GM18951 (cell line): ENCODE measurements at regions not wholly inside any gene's neighbourhood (a gene's known extent, or its start where the extent isn't known, plus 50 kb on each side); places are given as distances from the start of the nearest gene placed in this dataset.

Experiments used
- POLR2A ChIP-seq: IDR thresholded peaks from 4 replicates; pipeline ENCODE4 v1.6.1; 2011; ENCODE audit warnings: mild to moderate bottlenecking; ENCODE audit not compliant: insufficient read length, insufficient read depth; ENCODE audit errors: extremely low read depth
- in situ Hi-C: fragments of 300-500 bp; cut with MboI; formaldehyde crosslinking; loops from one replicate; pipeline ENCODE4 v1.12.0; 2022; ENCODE audit warnings: low sequenced_read_pairs, mixed read lengths, inconsistent platforms; ENCODE audit not compliant: unreplicated experiment

GRCh38 chr5:105762728-105763127, 1908.0 kb downstream of the EFNA5 start:
- TF ChIP-seq POLR2A: no peak
- in situ Hi-C loops: no loop called here

DNA sequence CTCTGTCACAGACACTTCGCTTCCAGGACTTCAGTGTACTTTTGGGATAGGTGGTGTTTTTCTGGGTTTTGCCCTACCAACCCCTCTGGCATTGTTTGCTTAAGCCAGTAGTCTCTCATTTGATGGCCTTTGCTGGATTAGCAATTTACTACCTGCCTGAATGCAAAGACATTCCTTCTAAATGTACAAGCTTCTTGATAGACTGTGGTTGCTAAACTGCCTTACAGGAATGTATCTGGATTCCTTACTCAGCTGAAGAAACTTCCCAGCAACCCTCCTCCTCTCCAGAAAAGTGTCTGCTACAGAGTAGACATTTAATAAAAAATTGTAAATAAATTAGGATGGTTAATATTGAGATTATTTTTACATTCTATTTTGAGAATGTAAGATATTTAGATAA, 1916.7 kb downstream of the EFNA5 start:
- in situ Hi-C loops: no loop called here
- no peak for TF ChIP-seq POLR2A

- in situ Hi-C loops: no loop called here
- no peak for TF ChIP-seq POLR2A
These were observed 1917.9 kb downstream of the EFNA5 start for GRCh38 chr5:105752801-105753200.

DNA sequence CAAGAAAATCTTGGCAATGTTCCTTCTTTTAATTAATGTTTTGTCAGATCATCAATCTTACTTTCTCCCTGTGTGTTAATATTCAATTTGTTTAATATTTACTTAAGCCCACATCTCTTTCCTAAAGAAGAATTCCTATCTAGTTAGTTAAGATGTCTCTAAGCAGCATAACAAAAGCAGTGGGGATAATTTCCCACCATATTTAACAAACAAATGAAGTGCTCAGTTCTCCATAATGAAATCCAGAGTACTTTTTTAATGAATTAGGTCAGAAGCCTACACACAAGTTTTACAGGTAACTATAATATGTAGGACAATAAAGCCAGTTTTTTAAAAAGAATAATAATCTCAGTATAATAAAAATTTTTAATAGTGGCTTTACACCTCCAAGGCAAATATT, 1918.8 kb downstream of the EFNA5 start:
- in situ Hi-C loops: no loop called here
- TF ChIP-seq POLR2A: no peak

DNA sequence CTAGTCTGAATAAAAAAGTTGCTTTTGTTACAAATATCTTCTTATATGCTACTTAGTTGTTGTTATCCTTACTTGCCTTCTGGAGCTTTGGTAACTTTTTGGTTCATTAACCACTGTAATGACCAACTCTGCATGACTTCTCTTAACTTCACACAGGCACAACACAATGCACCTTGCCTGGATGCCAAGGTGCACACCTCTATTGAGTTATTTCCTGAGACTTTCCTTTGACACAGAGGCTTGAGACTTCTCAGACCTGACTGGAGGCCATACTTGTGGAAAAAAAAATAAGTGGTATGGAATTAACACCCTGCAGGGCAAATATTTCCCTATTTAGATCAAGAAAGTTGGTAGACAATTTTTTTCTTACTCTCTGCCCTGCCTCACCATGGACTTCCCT, 1925.6 kb downstream of the EFNA5 start:
- TF ChIP-seq POLR2A: no peak
- in situ Hi-C loops: no loop called here

GRCh38 chr5:105740242-105740641, 1930.5 kb downstream of the EFNA5 start:
- TF ChIP-seq POLR2A: no peak
- in situ Hi-C loops: no loop called here

- TF ChIP-seq POLR2A: no peak
- in situ Hi-C loops: no loop called here
These were observed 1931.0 kb downstream of the EFNA5 start for GRCh38 chr5:105739732-105740131.

GRCh38 chr5:105735704-105736103, 1935.0 kb downstream of the EFNA5 start:
- in situ Hi-C loops: no loop called here
- TF ChIP-seq POLR2A: no peak

- in situ Hi-C loops: no loop called here
- TF ChIP-seq POLR2A: no peak
These were observed 1939.8 kb downstream of the EFNA5 start for GRCh38 chr5:105730982-105731381.

DNA sequence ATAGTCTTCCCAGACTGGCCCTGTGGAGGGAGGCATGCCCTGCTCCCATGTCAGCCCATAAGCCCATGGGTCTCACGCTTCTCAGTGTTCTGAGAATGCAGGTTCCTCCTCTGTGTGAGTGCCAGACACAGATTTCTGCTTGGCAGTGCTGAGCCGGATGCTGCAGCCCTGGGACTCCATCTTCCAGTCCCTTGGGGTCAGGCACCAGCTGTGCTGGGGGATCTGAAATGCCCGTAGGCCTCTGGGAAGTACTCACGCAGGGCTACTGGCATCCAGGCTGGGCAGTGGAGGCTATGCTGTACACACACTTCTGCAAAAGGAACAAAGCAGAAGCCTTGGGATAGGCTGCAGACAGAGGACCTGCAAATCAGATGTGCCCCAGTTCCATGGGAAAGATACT, 1944.6 kb downstream of the EFNA5 start:
- in situ Hi-C loops: no loop called here
- TF ChIP-seq POLR2A: no peak

- no peak for TF ChIP-seq POLR2A
- in situ Hi-C loops: no loop called here
These were observed 1962.3 kb downstream of the EFNA5 start for GRCh38 chr5:105708442-105708841.

DNA sequence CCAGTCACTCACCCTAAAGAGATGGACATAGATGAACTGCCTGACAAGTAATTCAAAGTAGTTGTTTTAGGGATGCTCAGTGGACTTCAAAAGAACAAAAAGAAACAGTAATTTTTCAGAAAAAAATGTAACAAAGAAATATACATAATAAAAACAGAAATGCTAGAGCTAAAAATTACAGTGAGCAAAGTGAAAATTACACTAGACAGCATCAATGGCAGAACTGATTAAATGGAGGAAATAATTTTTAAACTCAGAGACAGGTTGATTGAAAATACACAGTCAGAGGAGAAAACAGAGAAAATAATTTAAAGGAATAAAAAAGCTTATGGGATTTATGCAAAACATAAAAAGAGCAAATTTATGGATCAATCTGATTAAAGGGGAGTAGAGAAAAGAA, 1968.4 kb downstream of the EFNA5 start:
- TF ChIP-seq POLR2A: no peak
- in situ Hi-C loops: no loop called here

GRCh38 chr5:105696440-105696839, 1974.3 kb downstream of the EFNA5 start:
- no peak for TF ChIP-seq POLR2A
- in situ Hi-C loops: no loop called here

- in situ Hi-C loops: no loop called here
- no peak for TF ChIP-seq POLR2A
These were observed 1974.8 kb downstream of the EFNA5 start for GRCh38 chr5:105695941-105696340.

DNA sequence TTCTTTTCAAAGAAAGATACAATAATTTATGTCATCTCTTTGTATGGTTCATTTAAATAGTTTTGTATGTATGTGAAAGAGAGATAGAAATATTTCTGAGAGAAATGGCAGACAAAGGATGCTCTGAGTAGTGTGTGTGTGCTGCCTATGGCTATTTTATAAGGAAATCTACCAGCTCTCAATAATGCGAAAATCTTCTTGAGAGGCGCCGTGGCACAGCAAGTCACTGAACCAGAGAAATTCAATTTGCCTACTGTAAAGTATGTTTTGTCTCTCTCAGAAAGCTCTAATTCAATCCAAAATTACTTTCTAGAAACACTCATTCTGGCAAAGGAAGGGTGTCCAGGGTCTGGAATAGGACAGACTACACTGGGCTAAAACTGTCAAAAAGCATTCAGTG, 1981.1 kb downstream of the EFNA5 start:
- in situ Hi-C loops: no loop called here
- TF ChIP-seq POLR2A: no peak

- TF ChIP-seq POLR2A: no peak
- in situ Hi-C loops: no loop called here
These were observed 1982.4 kb downstream of the EFNA5 start for GRCh38 chr5:105688227-105688792.

DNA sequence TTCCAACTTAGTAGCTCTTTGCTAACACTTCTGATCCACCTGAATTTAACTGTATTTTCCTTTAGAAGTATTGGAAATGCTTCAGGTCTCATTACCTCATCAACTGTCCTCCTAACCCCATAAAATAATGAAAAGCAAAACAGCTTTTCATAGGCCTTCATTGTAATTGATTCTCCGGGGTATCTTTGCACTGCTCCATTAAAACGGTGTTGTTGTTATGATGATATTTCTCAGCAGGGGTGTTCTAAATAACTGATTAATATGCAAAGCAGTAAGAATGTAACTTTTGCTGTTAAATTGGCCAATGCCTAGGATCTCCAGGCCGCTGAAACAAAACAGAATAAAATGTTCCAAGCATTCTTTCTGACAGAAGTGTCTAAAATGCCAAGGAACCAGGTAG, 1983.2 kb downstream of the EFNA5 start:
- in situ Hi-C loops: no loop called here
- TF ChIP-seq POLR2A: no peak
